OCI-LY1 (cell line): ENCODE measurements at regions not wholly inside any gene's neighbourhood (a gene's known extent, or its start where the extent isn't known, plus 50 kb on each side); places are given as distances from the start of the nearest gene placed in this dataset.

ENCODE experiments used
- H2AFZ ChIP-seq: fragments of 200-600 bp; sonication (generic), shearing (Covaris generic); 2 replicates; pipeline ENCODE4 v1.6.0; 2014; ENCODE audit warnings: antibody characterized with exemption, mild to moderate bottlenecking, low read length
- H3F3A ChIP-seq: fragments of 200-600 bp; sonication (generic), shearing (Covaris generic); 2 replicates; pipeline ENCODE4 v1.6.0; 2014; ENCODE audit warnings: mild to moderate bottlenecking, antibody characterized with exemption, low read length, moderate library complexity; ENCODE audit not compliant: insufficient read depth
- H3K27ac ChIP-seq: fragments of 200-600 bp; sonication (generic); 2 replicates; pipeline ENCODE4 v1.5.1; 2014; ENCODE audit warnings: low read length, mixed run types, mild to moderate bottlenecking, low read depth; ENCODE audit not compliant: poor library complexity, severe bottlenecking
- H3K27me3 ChIP-seq: fragments of 200-600 bp; sonication (generic); 2 replicates; pipeline ENCODE4 v1.6.0; 2014; ENCODE audit warnings: antibody characterized with exemption, mild to moderate bottlenecking, low read length, moderate library complexity; ENCODE audit not compliant: insufficient read depth
- H3K36me3 ChIP-seq: fragments of 200-600 bp; sonication (generic); 2 replicates; pipeline ENCODE4 v1.6.1; 2014; ENCODE audit warnings: mild to moderate bottlenecking, antibody characterized with exemption, low read length, moderate library complexity, mixed read lengths; ENCODE audit not compliant: insufficient read depth
- H3K4me1 ChIP-seq: fragments of 200-600 bp; sonication (generic); 2 replicates; pipeline ENCODE4 v1.5.1; 2014; ENCODE audit warnings: mild to moderate bottlenecking, low read length, moderate library complexity; ENCODE audit not compliant: insufficient read depth, severe bottlenecking
- H3K4me2 ChIP-seq: fragments of 200-600 bp; sonication (generic), shearing (Covaris generic); 2 replicates; pipeline ENCODE4 v1.6.1; 2014; ENCODE audit warnings: low read length
- H3K4me3 ChIP-seq: fragments of 200-600 bp; sonication (generic); 2 replicates; pipeline ENCODE4 v1.5.1; 2014; ENCODE audit warnings: low read length, low read depth, mild to moderate bottlenecking, mixed read lengths; ENCODE audit not compliant: poor library complexity, severe bottlenecking
- H3K79me2 ChIP-seq: fragments of 200-600 bp; shearing (Covaris generic); 2 replicates; pipeline ENCODE4 v1.6.1; 2016; ENCODE audit warnings: mixed run types, low read length, mixed read lengths; ENCODE audit not compliant: insufficient read depth
- H3K9ac ChIP-seq: fragments of 200-600 bp; sonication (generic), shearing (Covaris generic); 2 replicates; pipeline ENCODE4 v1.6.1; 2014; ENCODE audit warnings: mild to moderate bottlenecking, low read length, mixed read lengths
- H3K9me2 ChIP-seq: fragments of 200-600 bp; sonication (generic), shearing (Covaris generic); 2 replicates; pipeline ENCODE4 v1.6.1; 2014; ENCODE audit warnings: low read depth, mild to moderate bottlenecking, low read length, mixed read lengths
- H3K9me3 ChIP-seq: fragments of 200-600 bp; shearing (Covaris generic); 2 replicates; pipeline ENCODE4 v1.6.1; 2014; ENCODE audit warnings: low read length, mixed read lengths
- H4K20me1 ChIP-seq: fragments of 200-600 bp; sonication (generic), shearing (Covaris generic); 2 replicates; pipeline ENCODE4 v1.6.0; 2016; ENCODE audit warnings: mild to moderate bottlenecking, low read length; ENCODE audit not compliant: insufficient read depth
- EZH2 ChIP-seq: fragments of 200-600 bp; sonication (generic), shearing (Covaris generic); IDR thresholded peaks from 2 replicates; pipeline ENCODE4 v1.8.0; 2017; ENCODE audit warnings: borderline replicate concordance, mixed run types, mild to moderate bottlenecking, antibody characterized with exemption, low read length, moderate library complexity, mixed read lengths
- TF ChIP-seq, protein P1 (sequence below): fragments of 200-600 bp; sonication (generic), shearing (Covaris generic); IDR thresholded peaks from 2 replicates; pipeline ENCODE4 v1.5.1; 2017; ENCODE audit warnings: mild to moderate bottlenecking, antibody characterized with exemption, low read length, moderate library complexity, mixed read lengths

- Histone ChIP-seq H3K36me3 (no peaks in the 10 kb centered on the region), H3K4me2 (no peak overlapping the region), H3K4me3 (no peak overlapping the region), H3K79me2 (no peaks in the 10 kb centered on the region), H2AFZ (no peak overlapping the region), H3K27ac (no peak overlapping the region), H3K27me3 (no peaks in the 10 kb centered on the region), H3F3A (no peaks in the 10 kb centered on the region), H4K20me1 (no peaks in the 10 kb centered on the region), H3K9me3 (no peaks in the 10 kb centered on the region), H3K9me2 (no peaks in the 10 kb centered on the region), H3K9ac (no peak overlapping the region), H3K4me1 (no peaks in the 10 kb centered on the region)
- TF ChIP-seq, protein P1, sequence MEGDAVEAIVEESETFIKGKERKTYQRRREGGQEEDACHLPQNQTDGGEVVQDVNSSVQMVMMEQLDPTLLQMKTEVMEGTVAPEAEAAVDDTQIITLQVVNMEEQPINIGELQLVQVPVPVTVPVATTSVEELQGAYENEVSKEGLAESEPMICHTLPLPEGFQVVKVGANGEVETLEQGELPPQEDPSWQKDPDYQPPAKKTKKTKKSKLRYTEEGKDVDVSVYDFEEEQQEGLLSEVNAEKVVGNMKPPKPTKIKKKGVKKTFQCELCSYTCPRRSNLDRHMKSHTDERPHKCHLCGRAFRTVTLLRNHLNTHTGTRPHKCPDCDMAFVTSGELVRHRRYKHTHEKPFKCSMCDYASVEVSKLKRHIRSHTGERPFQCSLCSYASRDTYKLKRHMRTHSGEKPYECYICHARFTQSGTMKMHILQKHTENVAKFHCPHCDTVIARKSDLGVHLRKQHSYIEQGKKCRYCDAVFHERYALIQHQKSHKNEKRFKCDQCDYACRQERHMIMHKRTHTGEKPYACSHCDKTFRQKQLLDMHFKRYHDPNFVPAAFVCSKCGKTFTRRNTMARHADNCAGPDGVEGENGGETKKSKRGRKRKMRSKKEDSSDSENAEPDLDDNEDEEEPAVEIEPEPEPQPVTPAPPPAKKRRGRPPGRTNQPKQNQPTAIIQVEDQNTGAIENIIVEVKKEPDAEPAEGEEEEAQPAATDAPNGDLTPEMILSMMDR, result no peak
Measured at GRCh38 chr1:58003059-58003458, 543.5 kb downstream of the OMA1 start.

GRCh38 chr1:58000821-58001220 is 545.7 kb downstream of the OMA1 start:
- Histone ChIP-seq H3K9me2 (no peaks in the 10 kb centered on the region), H3F3A (no peaks in the 10 kb centered on the region), H3K27ac (no peak overlapping the region), H3K36me3 (no peaks in the 10 kb centered on the region), H2AFZ (no peak overlapping the region), H3K9ac (no peak overlapping the region), H3K79me2 (no peaks in the 10 kb centered on the region), H3K4me2 (no peak overlapping the region), H3K27me3 (no peaks in the 10 kb centered on the region), H3K4me1 (no peaks in the 10 kb centered on the region), H4K20me1 (no peaks in the 10 kb centered on the region), H3K9me3 (no peaks in the 10 kb centered on the region), H3K4me3 (no peak overlapping the region)
- no peak for TF ChIP-seq EZH2
- TF ChIP-seq, protein P1, result no peak

DNA sequence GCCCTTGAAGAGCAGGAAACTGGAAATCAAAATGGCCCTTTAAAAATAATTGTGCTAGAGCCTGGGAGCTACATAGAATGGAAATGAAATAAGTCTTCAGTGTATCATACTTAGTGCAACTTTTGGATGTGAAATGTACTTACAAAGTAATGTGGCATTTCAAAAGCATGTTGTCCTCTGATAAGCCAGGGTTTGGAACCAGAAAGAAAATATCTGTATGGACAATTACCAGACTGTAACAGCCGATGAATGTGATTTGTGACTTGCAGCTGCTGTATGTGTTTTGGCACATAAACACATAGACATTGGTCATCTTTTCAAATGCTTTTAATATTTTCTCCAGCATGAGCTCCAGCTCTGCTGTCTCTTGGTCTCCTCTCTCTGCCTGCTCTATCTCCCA is 546.4 kb downstream of the OMA1 start:
- no peak overlapping the region for H3K4me3 ChIP-seq
- H3K36me3 ChIP-seq, result no peaks in the 10 kb centered on the region
- no peaks in the 10 kb centered on the region for H3K79me2 ChIP-seq
- H3K27me3 ChIP-seq, result no peaks in the 10 kb centered on the region
- H3K4me1 ChIP-seq, result no peaks in the 10 kb centered on the region
- H3K9ac ChIP-seq, result no peak overlapping the region
- H3F3A ChIP-seq, result no peaks in the 10 kb centered on the region
- no peaks in the 10 kb centered on the region for H3K9me3 ChIP-seq
- no peak overlapping the region for H3K27ac ChIP-seq
- H4K20me1 ChIP-seq, result no peaks in the 10 kb centered on the region
- no peak overlapping the region for H2AFZ ChIP-seq
- H3K4me2 ChIP-seq, result no peak overlapping the region
- TF ChIP-seq EZH2, result no peak
- TF ChIP-seq, protein P1, result no peak
- no peaks in the 10 kb centered on the region for H3K9me2 ChIP-seq
